Naive B cell (primary cell): ENCODE measurements at regions not wholly inside any gene's neighbourhood (a gene's known extent, or its start where the extent isn't known, plus 50 kb on each side); places are given as distances from the start of the nearest gene placed in this dataset.

ENCODE experiments used
- ATAC-seq, 2 donors: fragments of 150-1000 bp; cut with Tn5 transposase; 2 replicates each; pipeline ENCODE4 v1.10.0; 2021; ENCODE audit warnings: low read depth in 2 of 2, mild to moderate bottlenecking in 2 of 2, moderate library complexity in 2 of 2
- DNase-seq: peaks from one replicate; pipeline ENCODE4 v3.0.0; 2022
- H3K27ac Mint-ChIP-seq, 6 donors: one replicate each; pipeline ENCODE4 v1.8.0; 2020 to 2022; ENCODE audit warnings: mild to moderate bottlenecking in 6 of 6, mixed read lengths in 6 of 6, moderate library complexity in 5 of 6, inconsistent platforms in 2 of 6
- H3K27me3 Mint-ChIP-seq, 3 donors: one replicate each; pipeline ENCODE4 v1.8.0; 2021 to 2022; ENCODE audit warnings: mixed read lengths in 3 of 3, mild to moderate bottlenecking in 1 of 3
- H3K36me3 Mint-ChIP-seq, 2 donors: one replicate each; pipeline ENCODE4 v1.8.0; 2020 to 2022; ENCODE audit warnings: mixed read lengths in 2 of 2, inconsistent platforms in 1 of 2, mild to moderate bottlenecking in 1 of 2
- H3K4me1 Mint-ChIP-seq, 3 donors: one replicate each; pipeline ENCODE4 v1.8.0; 2020 to 2022; ENCODE audit warnings: mixed read lengths in 3 of 3, inconsistent platforms in 1 of 3, mild to moderate bottlenecking in 1 of 3, moderate library complexity in 1 of 3
- H3K4me3 Mint-ChIP-seq, 8 donors: one replicate each; pipeline ENCODE4 v1.8.0; 2020 to 2022; ENCODE audit warnings: mild to moderate bottlenecking in 8 of 8, mixed read lengths in 8 of 8, moderate library complexity in 8 of 8, inconsistent platforms in 2 of 8
- H3K9me3 Mint-ChIP-seq, 7 donors: one replicate each; pipeline ENCODE4 v1.8.0; 2020 to 2022; ENCODE audit warnings: mixed read lengths in 7 of 7, mild to moderate bottlenecking in 5 of 7, inconsistent platforms in 2 of 7, moderate library complexity in 1 of 7

- H3K27me3 Mint-ChIP-seq = no peaks in the 10 kb centered on the region
- no peak overlapping the region for H3K4me3 Mint-ChIP-seq
- no peak for ATAC-seq
- DNase-seq = no peak
- H3K27ac Mint-ChIP-seq = peak overlapping the region in 2 of 6 donors; percentile 33 to 37
- H3K4me1 Mint-ChIP-seq = peaks cover 57 to 75% (median 61%) of the 10 kb centered on the region in 3 donors
- H3K36me3 Mint-ChIP-seq = peaks cover 0 to 4% of the 10 kb centered on the region in 2 donors
- no peaks in the 10 kb centered on the region for H3K9me3 Mint-ChIP-seq
Measured at GRCh38 chr14:22513066-22513812, 75.8 kb downstream of the DAD1 start.

GRCh38 chr14:22512106-22512814 lies 76.8 kb downstream of the DAD1 start:
- ATAC-seq (no peak), DNase-seq (no peak)
- H3K4me3 Mint-ChIP-seq = no peak overlapping the region
- no peaks in the 10 kb centered on the region for H3K27me3 Mint-ChIP-seq
- H3K4me1 Mint-ChIP-seq = peaks cover 56 to 72% (median 56%) of the 10 kb centered on the region in 3 donors
- H3K36me3 Mint-ChIP-seq = peaks cover 0 to 6% of the 10 kb centered on the region in 2 donors
- no peaks in the 10 kb centered on the region for H3K9me3 Mint-ChIP-seq
- H3K27ac Mint-ChIP-seq = peak overlapping the region in 2 of 6 donors; percentile 40 to 59

DNA sequence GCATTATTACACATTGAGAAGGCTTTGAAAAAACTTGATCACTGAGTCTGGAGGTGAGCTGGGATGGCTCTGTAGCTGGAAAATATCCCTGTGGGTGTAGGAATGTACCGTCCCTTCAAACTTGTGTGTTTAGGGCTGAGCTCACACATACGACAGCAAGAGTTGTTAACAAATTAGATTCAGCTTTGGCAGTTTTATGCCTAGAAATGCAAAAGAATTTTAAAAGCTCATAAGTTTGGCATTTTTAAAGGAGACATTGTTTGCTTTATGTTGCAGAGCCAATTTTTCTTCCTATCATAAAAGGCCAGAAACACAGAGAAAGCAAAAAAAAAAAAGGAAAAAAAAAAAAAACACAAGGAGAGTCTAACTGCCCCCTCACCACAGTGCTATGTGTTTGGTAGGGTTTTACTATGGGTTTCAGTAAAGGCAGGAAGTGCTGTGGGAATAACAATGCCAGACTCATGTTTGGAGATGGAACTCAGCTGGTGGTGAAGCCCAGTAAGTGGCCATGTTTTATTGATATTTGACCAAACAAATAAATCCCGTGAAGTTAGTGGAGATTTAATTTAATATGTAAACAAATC lies 78.4 kb downstream of the DAD1 start:
- Mint-ChIP-seq H3K27me3 (no peaks in the 10 kb centered on the region), H3K36me3 (peaks cover 0 to 6% of the 10 kb centered on the region in 2 donors), H3K9me3 (no peaks in the 10 kb centered on the region), H3K4me1 (peaks cover 52 to 76% (median 61%) of the 10 kb centered on the region in 3 donors), H3K27ac (peak overlapping the region in 3 of 6 donors; percentile 11 to 78 (median 32)), H3K4me3 (no peak overlapping the region)
- DNase-seq (no peak), ATAC-seq (no peak)

DNA sequence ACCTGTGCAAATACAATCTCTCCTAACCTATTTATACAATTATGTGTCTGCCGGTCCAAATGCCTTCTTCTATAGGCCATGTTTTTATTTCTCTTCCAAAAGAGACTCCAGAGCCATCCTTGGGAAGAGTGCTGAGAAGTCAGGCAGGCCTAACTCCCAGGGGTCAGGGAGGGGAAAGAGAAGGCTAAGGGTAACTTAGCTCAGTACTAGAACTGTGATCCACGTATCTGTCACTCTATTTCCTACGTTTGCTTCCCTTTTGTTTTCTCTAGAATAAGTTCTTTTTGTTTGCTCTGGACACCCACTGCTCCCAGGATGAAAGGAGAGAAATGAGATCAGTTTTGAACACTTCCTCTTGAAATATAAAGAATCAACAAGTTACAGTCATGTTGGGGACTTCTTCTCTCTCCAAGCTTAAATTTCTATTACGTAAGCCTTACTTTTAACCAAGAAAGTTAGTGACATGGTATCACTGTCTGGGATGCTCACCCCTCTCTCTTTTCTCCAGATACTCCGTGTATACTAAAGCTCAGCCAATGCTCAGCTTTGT lies 79.2 kb downstream of the DAD1 start:
- Mint-ChIP-seq H3K9me3 (no peaks in the 10 kb centered on the region), H3K27ac (peak overlapping the region in 5 of 6 donors; percentile 7 to 78 (median 64)), H3K4me3 (peak overlapping the region in 1 of 8 donors; percentile 16), H3K36me3 (peaks cover 0 to 6% of the 10 kb centered on the region in 2 donors), H3K27me3 (no peaks in the 10 kb centered on the region), H3K4me1 (peaks cover 49 to 71% (median 60%) of the 10 kb centered on the region in 3 donors)
- no peak for DNase-seq
- ATAC-seq = no peak

DNA sequence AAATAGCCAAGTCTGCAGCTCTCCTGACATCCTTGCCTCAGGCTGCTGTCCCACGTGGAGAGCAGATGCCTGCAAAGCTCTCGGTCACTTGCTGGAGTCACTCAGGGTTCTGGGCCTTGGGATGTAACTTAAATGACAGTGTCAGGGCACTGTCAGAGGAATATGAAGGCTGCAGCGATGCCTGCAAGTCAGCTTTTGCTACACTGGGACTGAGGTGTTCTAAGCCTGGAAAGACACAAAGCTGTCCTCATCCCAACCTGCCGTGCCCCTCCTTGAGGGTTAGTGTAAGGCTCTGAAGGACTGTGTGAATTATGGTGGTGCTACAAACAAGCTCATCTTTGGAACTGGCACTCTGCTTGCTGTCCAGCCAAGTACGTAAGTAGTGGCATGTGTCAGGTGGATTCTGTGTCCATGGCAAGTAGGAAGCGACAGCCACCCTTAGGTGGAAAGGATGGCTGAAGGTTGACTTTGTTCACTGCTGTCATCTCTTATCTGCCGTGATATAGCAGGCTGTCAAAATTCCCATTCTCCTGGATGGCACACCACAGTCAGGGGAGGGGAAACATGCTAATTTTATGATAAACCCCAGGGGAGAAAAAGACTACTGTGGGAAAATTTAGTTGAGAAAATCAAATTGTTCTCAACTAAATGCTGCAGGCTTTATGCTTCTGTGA lies 79.9 kb downstream of the DAD1 start:
- Mint-ChIP-seq H3K9me3 (no peaks in the 10 kb centered on the region), H3K27me3 (no peaks in the 10 kb centered on the region), H3K4me1 (peaks cover 49 to 71% (median 60%) of the 10 kb centered on the region in 3 donors), H3K4me3 (no peak overlapping the region), H3K36me3 (peaks cover 0 to 6% of the 10 kb centered on the region in 2 donors), H3K27ac (peak overlapping the region in 3 of 6 donors; percentile 32 to 62 (median 57))
- DNase-seq (no peak), ATAC-seq (no peak)

DNA sequence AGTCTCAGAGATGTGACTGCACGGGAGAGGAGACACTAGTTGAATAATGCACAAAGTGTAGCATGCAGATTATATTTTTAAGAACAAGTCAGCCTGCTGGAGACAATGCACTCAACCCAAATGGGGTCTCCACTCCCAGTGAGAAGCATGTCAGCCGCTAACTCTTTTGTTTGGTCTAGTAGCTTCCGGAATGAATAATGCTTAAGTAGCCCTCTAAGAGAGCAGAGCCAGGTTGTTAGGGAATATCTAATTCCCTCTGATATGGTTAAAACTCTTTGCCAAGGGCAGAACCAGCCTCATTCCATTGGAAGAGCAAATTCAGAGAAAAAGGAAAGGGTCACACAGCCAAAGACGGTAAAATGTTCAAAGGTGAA lies 80.4 kb downstream of the DAD1 start:
- peaks cover 0 to 6% of the 10 kb centered on the region in 2 donors for H3K36me3 Mint-ChIP-seq
- H3K9me3 Mint-ChIP-seq = no peaks in the 10 kb centered on the region
- ATAC-seq (no peak), DNase-seq (no peak)
- H3K4me3 Mint-ChIP-seq = peak overlapping the region in 2 of 8 donors; percentile 1 to 46
- peak overlapping the region in 4 of 6 donors; percentile 0 to 77 (median 45) for H3K27ac Mint-ChIP-seq
- peaks cover 49 to 68% (median 63%) of the 10 kb centered on the region in 3 donors for H3K4me1 Mint-ChIP-seq
- H3K27me3 Mint-ChIP-seq = no peaks in the 10 kb centered on the region

- peaks cover 49 to 64% (median 59%) of the 10 kb centered on the region in 3 donors for H3K4me1 Mint-ChIP-seq
- peak overlapping the region in 5 of 6 donors; percentile 18 to 77 (median 58) for H3K27ac Mint-ChIP-seq
- DNase-seq (no peak), ATAC-seq (peak; percentile 54 to 58)
- peaks cover 0 to 6% of the 10 kb centered on the region in 2 donors for H3K36me3 Mint-ChIP-seq
- no peaks in the 10 kb centered on the region for H3K27me3 Mint-ChIP-seq
- H3K9me3 Mint-ChIP-seq = no peaks in the 10 kb centered on the region
- peak overlapping the region in 5 of 8 donors; percentile 3 to 78 (median 40) for H3K4me3 Mint-ChIP-seq
Measured at GRCh38 chr14:22508150-22508457, 80.9 kb downstream of the DAD1 start.

- H3K4me3 Mint-ChIP-seq = no peak overlapping the region
- no peaks in the 10 kb centered on the region for H3K9me3 Mint-ChIP-seq
- peaks cover 41 to 62% (median 52%) of the 10 kb centered on the region in 3 donors for H3K4me1 Mint-ChIP-seq
- peak overlapping the region in 3 of 6 donors; percentile 4 to 47 (median 26) for H3K27ac Mint-ChIP-seq
- DNase-seq = no peak
- no peaks in the 10 kb centered on the region for H3K27me3 Mint-ChIP-seq
- no peak for ATAC-seq
- peaks cover 0 to 6% of the 10 kb centered on the region in 2 donors for H3K36me3 Mint-ChIP-seq
Measured at GRCh38 chr14:22506778-22507351, 82.2 kb downstream of the DAD1 start.

GRCh38 chr14:22506378-22506710 lies 82.7 kb downstream of the DAD1 start:
- DNase-seq = no peak
- no peak for ATAC-seq
- Mint-ChIP-seq H3K4me1 (peaks cover 41 to 58% (median 51%) of the 10 kb centered on the region in 3 donors), H3K27me3 (no peaks in the 10 kb centered on the region), H3K9me3 (no peaks in the 10 kb centered on the region), H3K27ac (peak overlapping the region in 4 of 6 donors; percentile 4 to 71 (median 37)), H3K4me3 (peak overlapping the region in 2 of 8 donors; percentile 5 to 75), H3K36me3 (peaks cover 0 to 6% of the 10 kb centered on the region in 2 donors)

- Mint-ChIP-seq H3K27ac (peak overlapping the region in 5 of 6 donors; percentile 10 to 71 (median 15)), H3K9me3 (no peaks in the 10 kb centered on the region), H3K4me1 (peaks cover 41 to 58% (median 51%) of the 10 kb centered on the region in 3 donors), H3K4me3 (peak overlapping the region in 4 of 8 donors; percentile 5 to 75 (median 38)), H3K36me3 (peaks cover 0 to 6% of the 10 kb centered on the region in 2 donors), H3K27me3 (no peaks in the 10 kb centered on the region)
- ATAC-seq (no peak), DNase-seq (no peak)
Measured at GRCh38 chr14:22505697-22506377, 83.2 kb downstream of the DAD1 start.

- peaks cover 0 to 6% of the 10 kb centered on the region in 2 donors for H3K36me3 Mint-ChIP-seq
- no peak for ATAC-seq
- peak overlapping the region in 1 of 6 donors; percentile 26 for H3K27ac Mint-ChIP-seq
- H3K27me3 Mint-ChIP-seq = no peaks in the 10 kb centered on the region
- no peaks in the 10 kb centered on the region for H3K9me3 Mint-ChIP-seq
- H3K4me1 Mint-ChIP-seq = peaks cover 41 to 55% (median 51%) of the 10 kb centered on the region in 3 donors
- no peak for DNase-seq
- no peak overlapping the region for H3K4me3 Mint-ChIP-seq
Measured at GRCh38 chr14:22505309-22505696, 83.7 kb downstream of the DAD1 start.

DNA sequence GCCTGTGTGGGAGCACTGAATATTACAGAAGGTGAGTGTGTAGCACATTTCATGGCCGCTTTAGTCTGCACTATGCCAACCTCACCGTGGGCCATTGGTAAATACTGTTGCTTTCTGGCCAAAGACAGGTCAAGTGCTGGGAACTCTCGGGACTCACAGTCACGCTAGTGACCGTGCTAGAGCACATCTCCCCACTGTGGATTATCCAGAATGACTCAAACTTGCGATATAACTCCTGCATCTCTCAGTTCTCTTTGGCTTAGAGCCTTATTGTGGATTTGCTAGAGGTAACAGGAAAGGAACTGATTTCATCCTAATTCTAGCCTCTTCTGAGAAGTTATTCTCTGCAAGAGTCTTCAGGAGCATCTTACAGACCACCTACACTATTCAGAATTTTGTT lies 86.5 kb downstream of the DAD1 start:
- peaks cover 23 to 39% (median 31%) of the 10 kb centered on the region in 3 donors for H3K4me1 Mint-ChIP-seq

More for the DNA sequence above, 86.5 kb downstream of the DAD1 start:
- Mint-ChIP-seq H3K4me3 (no peak overlapping the region), H3K36me3 (no peaks in the 10 kb centered on the region), H3K9me3 (no peaks in the 10 kb centered on the region), H3K27me3 (no peaks in the 10 kb centered on the region), H3K27ac (peak overlapping the region in 1 of 6 donors; percentile 20)
- no peak for ATAC-seq
- DNase-seq = no peak
